ENCODE measurements at regions not wholly inside any gene's neighbourhood (a gene's known extent, or its start where the extent isn't known, plus 50 kb on each side); places are given as distances from the start of the nearest gene placed in this dataset.

GRCh38 chr2:16251511-16252225 is 311.3 kb downstream of the MYCN start:
- Histone ChIP-seq H3K9me3 (ENCODE audit: control insufficient read depth in 2 of 2, insufficient read depth in 1 of 2, low read depth in 1 of 2, low read length in 1 of 2) (peaks cover 0 to 3% of the 10 kb centered on the region in 2 donors), H3K36me3 (ENCODE audit: control insufficient read depth in 2 of 2, insufficient read depth in 2 of 2, low read length in 1 of 2) (no peaks in the 10 kb centered on the region), H3K4me1 (ENCODE audit: control insufficient read depth in 2 of 2, insufficient read depth in 2 of 2, low read length in 1 of 2) (peaks cover 0 to 4% of the 10 kb centered on the region in 2 donors), H3K27ac (ENCODE audit: low read depth in 2 of 2, low read length in 1 of 2) (no peak overlapping the region), H3K27me3 (ENCODE audit: control insufficient read depth in 1 of 2, insufficient read depth in 2 of 2, low read length in 2 of 2) (no peaks in the 10 kb centered on the region), H3K4me3 (ENCODE audit: low read depth in 1 of 2, low read length in 2 of 2) (no peak overlapping the region)
- WGBS, 2 donors: 87 to 88% methylated on average over 8 of the region's 8 CpGs

- Histone ChIP-seq H3K9me3 (ENCODE audit: control insufficient read depth in 2 of 2, insufficient read depth in 1 of 2, low read depth in 1 of 2, low read length in 1 of 2) (peaks cover 0 to 3% of the 10 kb centered on the region in 2 donors), H3K27ac (ENCODE audit: low read depth in 2 of 2, low read length in 1 of 2) (no peak overlapping the region), H3K36me3 (ENCODE audit: control insufficient read depth in 2 of 2, insufficient read depth in 2 of 2, low read length in 1 of 2) (no peaks in the 10 kb centered on the region), H3K4me1 (ENCODE audit: control insufficient read depth in 2 of 2, insufficient read depth in 2 of 2, low read length in 1 of 2) (peaks cover 0 to 4% of the 10 kb centered on the region in 2 donors), H3K27me3 (ENCODE audit: control insufficient read depth in 1 of 2, insufficient read depth in 2 of 2, low read length in 2 of 2) (no peaks in the 10 kb centered on the region), H3K4me3 (ENCODE audit: low read depth in 1 of 2, low read length in 2 of 2) (no peak overlapping the region)
- 60 to 69% methylated on average over 5 of the region's 5 CpGs for WGBS, 2 donors
Observed at GRCh38 chr2:16250886-16251285, 310.5 kb downstream of the MYCN start.

- Histone ChIP-seq H3K27me3 (ENCODE audit: control insufficient read depth in 1 of 2, insufficient read depth in 2 of 2, low read length in 2 of 2) (no peaks in the 10 kb centered on the region), H3K4me3 (ENCODE audit: low read depth in 1 of 2, low read length in 2 of 2) (no peak overlapping the region), H3K4me1 (ENCODE audit: control insufficient read depth in 2 of 2, insufficient read depth in 2 of 2, low read length in 1 of 2) (peaks cover 0 to 4% of the 10 kb centered on the region in 2 donors), H3K27ac (ENCODE audit: low read depth in 2 of 2, low read length in 1 of 2) (no peak overlapping the region), H3K9me3 (ENCODE audit: control insufficient read depth in 2 of 2, insufficient read depth in 1 of 2, low read depth in 1 of 2, low read length in 1 of 2) (peaks cover 0 to 3% of the 10 kb centered on the region in 2 donors), H3K36me3 (ENCODE audit: control insufficient read depth in 2 of 2, insufficient read depth in 2 of 2, low read length in 1 of 2) (no peaks in the 10 kb centered on the region)
- WGBS, 2 donors: 76 to 87% methylated on average over 8 of the region's 8 CpGs
Observed at GRCh38 chr2:16250466-16250865, 310.1 kb downstream of the MYCN start.

- Histone ChIP-seq H3K27me3 (ENCODE audit: control insufficient read depth in 1 of 2, insufficient read depth in 2 of 2, low read length in 2 of 2) (no peaks in the 10 kb centered on the region), H3K27ac (ENCODE audit: low read depth in 2 of 2, low read length in 1 of 2) (no peak overlapping the region), H3K4me1 (ENCODE audit: control insufficient read depth in 2 of 2, insufficient read depth in 2 of 2, low read length in 1 of 2) (peaks cover 0 to 4% of the 10 kb centered on the region in 2 donors), H3K4me3 (ENCODE audit: low read depth in 1 of 2, low read length in 2 of 2) (no peak overlapping the region), H3K36me3 (ENCODE audit: control insufficient read depth in 2 of 2, insufficient read depth in 2 of 2, low read length in 1 of 2) (no peaks in the 10 kb centered on the region), H3K9me3 (ENCODE audit: control insufficient read depth in 2 of 2, insufficient read depth in 1 of 2, low read depth in 1 of 2, low read length in 1 of 2) (peaks cover 0 to 3% of the 10 kb centered on the region in 2 donors)
- 85 to 93% methylated on average over 1 of the region's 1 CpG for WGBS, 2 donors
Observed at GRCh38 chr2:16250056-16250425, 309.7 kb downstream of the MYCN start.

GRCh38 chr2:16249246-16250055 is 309.1 kb downstream of the MYCN start:
- no peak overlapping the region for H3K27ac ChIP-seq (ENCODE audit: low read depth in 2 of 2, low read length in 1 of 2)
- H3K4me1 ChIP-seq (ENCODE audit: control insufficient read depth in 2 of 2, insufficient read depth in 2 of 2, low read length in 1 of 2): peaks cover 0 to 4% of the 10 kb centered on the region in 2 donors
- no peak overlapping the region for H3K4me3 ChIP-seq (ENCODE audit: low read depth in 1 of 2, low read length in 2 of 2)
- H3K27me3 ChIP-seq (ENCODE audit: control insufficient read depth in 1 of 2, insufficient read depth in 2 of 2, low read length in 2 of 2): no peaks in the 10 kb centered on the region
- 63 to 76% methylated on average over 22 of the region's 22 CpGs for WGBS, 2 donors
- H3K36me3 ChIP-seq (ENCODE audit: control insufficient read depth in 2 of 2, insufficient read depth in 2 of 2, low read length in 1 of 2): no peaks in the 10 kb centered on the region
- H3K9me3 ChIP-seq (ENCODE audit: control insufficient read depth in 2 of 2, insufficient read depth in 1 of 2, low read depth in 1 of 2, low read length in 1 of 2): peaks cover 0 to 3% of the 10 kb centered on the region in 2 donors

- H3K4me1 ChIP-seq (ENCODE audit: control insufficient read depth in 2 of 2, insufficient read depth in 2 of 2, low read length in 1 of 2): peaks cover 0 to 4% of the 10 kb centered on the region in 2 donors
- no peaks in the 10 kb centered on the region for H3K27me3 ChIP-seq (ENCODE audit: control insufficient read depth in 1 of 2, insufficient read depth in 2 of 2, low read length in 2 of 2)
- 63 to 67% methylated on average over 5 of the region's 5 CpGs for WGBS, 2 donors
- H3K27ac ChIP-seq (ENCODE audit: low read depth in 2 of 2, low read length in 1 of 2): no peak overlapping the region
- H3K9me3 ChIP-seq (ENCODE audit: control insufficient read depth in 2 of 2, insufficient read depth in 1 of 2, low read depth in 1 of 2, low read length in 1 of 2): peaks cover 0 to 3% of the 10 kb centered on the region in 2 donors
- no peak overlapping the region for H3K4me3 ChIP-seq (ENCODE audit: low read depth in 1 of 2, low read length in 2 of 2)
- no peaks in the 10 kb centered on the region for H3K36me3 ChIP-seq (ENCODE audit: control insufficient read depth in 2 of 2, insufficient read depth in 2 of 2, low read length in 1 of 2)
Observed at GRCh38 chr2:16248571-16249105, 308.3 kb downstream of the MYCN start.

- WGBS, 2 donors: 43 to 44% methylated on average over 5 of the region's 5 CpGs
- Histone ChIP-seq H3K27me3 (ENCODE audit: control insufficient read depth in 1 of 2, insufficient read depth in 2 of 2, low read length in 2 of 2) (no peaks in the 10 kb centered on the region), H3K4me3 (ENCODE audit: low read depth in 1 of 2, low read length in 2 of 2) (no peak overlapping the region), H3K4me1 (ENCODE audit: control insufficient read depth in 2 of 2, insufficient read depth in 2 of 2, low read length in 1 of 2) (peaks cover 0 to 4% of the 10 kb centered on the region in 2 donors), H3K9me3 (ENCODE audit: control insufficient read depth in 2 of 2, insufficient read depth in 1 of 2, low read depth in 1 of 2, low read length in 1 of 2) (no peaks in the 10 kb centered on the region), H3K27ac (ENCODE audit: low read depth in 2 of 2, low read length in 1 of 2) (no peak overlapping the region), H3K36me3 (ENCODE audit: control insufficient read depth in 2 of 2, insufficient read depth in 2 of 2, low read length in 1 of 2) (no peaks in the 10 kb centered on the region)
Observed at GRCh38 chr2:16247326-16248122, 307.2 kb downstream of the MYCN start.

GRCh38 chr2:16246911-16247310 is 306.6 kb downstream of the MYCN start:
- no peaks in the 10 kb centered on the region for H3K36me3 ChIP-seq (ENCODE audit: control insufficient read depth in 2 of 2, insufficient read depth in 2 of 2, low read length in 1 of 2)
- no peaks in the 10 kb centered on the region for H3K27me3 ChIP-seq (ENCODE audit: control insufficient read depth in 1 of 2, insufficient read depth in 2 of 2, low read length in 2 of 2)
- no peaks in the 10 kb centered on the region for H3K9me3 ChIP-seq (ENCODE audit: control insufficient read depth in 2 of 2, insufficient read depth in 1 of 2, low read depth in 1 of 2, low read length in 1 of 2)
- H3K4me1 ChIP-seq (ENCODE audit: control insufficient read depth in 2 of 2, insufficient read depth in 2 of 2, low read length in 1 of 2): peaks cover 0 to 4% of the 10 kb centered on the region in 2 donors
- no peak overlapping the region for H3K4me3 ChIP-seq (ENCODE audit: low read depth in 1 of 2, low read length in 2 of 2)
- no peak overlapping the region for H3K27ac ChIP-seq (ENCODE audit: low read depth in 2 of 2, low read length in 1 of 2)
- 75 to 81% methylated on average over 7 of the region's 7 CpGs for WGBS, 2 donors

GRCh38 chr2:16246281-16246850 is 306.0 kb downstream of the MYCN start:
- WGBS, 2 donors: 79 to 89% methylated on average over 2 of the region's 2 CpGs
- H3K27ac ChIP-seq (ENCODE audit: low read depth in 2 of 2, low read length in 1 of 2): no peak overlapping the region
- no peak overlapping the region for H3K4me3 ChIP-seq (ENCODE audit: low read depth in 1 of 2, low read length in 2 of 2)
- H3K4me1 ChIP-seq (ENCODE audit: control insufficient read depth in 2 of 2, insufficient read depth in 2 of 2, low read length in 1 of 2): peaks cover 0 to 4% of the 10 kb centered on the region in 2 donors
- no peaks in the 10 kb centered on the region for H3K27me3 ChIP-seq (ENCODE audit: control insufficient read depth in 1 of 2, insufficient read depth in 2 of 2, low read length in 2 of 2)
- H3K36me3 ChIP-seq (ENCODE audit: control insufficient read depth in 2 of 2, insufficient read depth in 2 of 2, low read length in 1 of 2): no peaks in the 10 kb centered on the region
- H3K9me3 ChIP-seq (ENCODE audit: control insufficient read depth in 2 of 2, insufficient read depth in 1 of 2, low read depth in 1 of 2, low read length in 1 of 2): no peaks in the 10 kb centered on the region

Measured in esophagus (tissue), 2 donors.